Lung (tissue), 11 donors: ENCODE measurements at regions not wholly inside any gene's neighbourhood (a gene's known extent, or its start where the extent isn't known, plus 50 kb on each side); places are given as distances from the start of the nearest gene placed in this dataset.

Experiments used
- ATAC-seq: fragments of 200-7000 bp; cut with Tn5 transposase; one replicate; pipeline ENCODE4 v1.9.1; 2020; ENCODE audit warnings: moderate number of reproducible peaks; ENCODE audit not compliant: insufficient read depth, low FRiP score
- DNase-seq, 3 donors: peaks; one replicate each; pipeline ENCODE4 v3.0.0-alpha.2; 2013 to 2017
- H3K27ac ChIP-seq, 2 donors: one replicate each; pipeline ENCODE4 v1.5.1; 2013; ENCODE audit warnings: mild to moderate bottlenecking in 2 of 2, moderate library complexity in 2 of 2, control low read depth in 1 of 2, inconsistent platforms in 1 of 2, low read depth in 1 of 2, low read length in 1 of 2
- H3K27me3 ChIP-seq, 3 donors: one replicate each; pipeline ENCODE4 v1.5.1; 2013; ENCODE audit warnings: low read length in 2 of 3; ENCODE audit not compliant: control insufficient read depth in 3 of 3, insufficient read depth in 3 of 3
- H3K36me3 ChIP-seq, 4 donors: one replicate each; pipeline ENCODE4 v1.5.1; 2013; ENCODE audit warnings: low read length in 4 of 4, mild to moderate bottlenecking in 1 of 4, moderate library complexity in 1 of 4; ENCODE audit not compliant: control insufficient read depth in 4 of 4, insufficient read depth in 4 of 4
- H3K4me1 ChIP-seq, 5 donors: one replicate each; pipeline ENCODE4 v1.5.1; 2013; ENCODE audit warnings: low read length in 5 of 5, mild to moderate bottlenecking in 2 of 5, moderate library complexity in 1 of 5; ENCODE audit not compliant: control insufficient read depth in 5 of 5, insufficient read depth in 5 of 5
- H3K4me3 ChIP-seq: one replicate; pipeline ENCODE4 v1.5.1; 2013; ENCODE audit warnings: mild to moderate bottlenecking, control low read depth, moderate library complexity
- H3K9ac ChIP-seq, 2 donors: one replicate each; pipeline ENCODE4 v1.5.1; 2013; ENCODE audit warnings: low read length in 2 of 2, control low read depth in 1 of 2; ENCODE audit not compliant: insufficient read depth in 1 of 2
- H3K9me3 ChIP-seq, 4 donors: one replicate each; pipeline ENCODE4 v1.5.1; 2013; ENCODE audit warnings: low read length in 3 of 4, mild to moderate bottlenecking in 1 of 4, moderate library complexity in 1 of 4; ENCODE audit not compliant: control insufficient read depth in 4 of 4, insufficient read depth in 3 of 4
- CTCF ChIP-seq: IDR thresholded peaks from 2 replicates; pipeline ENCODE4 v1.5.1; 2012; ENCODE audit warnings: mild to moderate bottlenecking; ENCODE audit errors: control extremely low read depth, extremely low read depth
- WGBS, 2 donors: extraction: QIAGEN DNeasy Blood & Tissue Kit; methylation state at CpG; one replicate each; pipeline ENCODE4 v1.1.7; 2013; 5-methylcytosine and 5-hydroxymethylcytosine counted together
- donor health status: control.
- donor health status: control.
- donor health status: Bipolar disorder and iron deficiency.
- donor health status: healthy.
- donor health status: DM: yes; HTN: yes; CAD: no.

- no peaks in the 10 kb centered on the region for H3K9me3 ChIP-seq
- H3K9ac ChIP-seq, result no peak overlapping the region
- no peak overlapping the region for H3K4me3 ChIP-seq
- TF ChIP-seq CTCF, result no peak
- H3K4me1 ChIP-seq, result peaks cover 0 to 21% (median 2%) of the 10 kb centered on the region in 5 donors
- no peaks in the 10 kb centered on the region for H3K36me3 ChIP-seq
- H3K27ac ChIP-seq, result no peak overlapping the region
- no peaks in the 10 kb centered on the region for H3K27me3 ChIP-seq
- DNase-seq (no peak), ATAC-seq (no peak)
These were observed 180.4 kb upstream of the PKN2 start for GRCh38 chr1:88503646-88504045.

- ATAC-seq, result no peak
- Histone ChIP-seq H3K4me1 (peaks cover 0 to 21% (median under 1%) of the 10 kb centered on the region in 5 donors), H3K9ac (no peak overlapping the region), H3K4me3 (no peak overlapping the region), H3K36me3 (no peaks in the 10 kb centered on the region), H3K9me3 (no peaks in the 10 kb centered on the region), H3K27me3 (no peaks in the 10 kb centered on the region), H3K27ac (no peak overlapping the region)
- 80 to 84% methylated on average over 1 of the region's 1 CpG for WGBS, 2 donors
- TF ChIP-seq CTCF, result no peak
- DNase-seq, result no peak
These were observed 179.5 kb upstream of the PKN2 start for GRCh38 chr1:88504601-88505000.

GRCh38 chr1:88509379-88509778, 174.7 kb upstream of the PKN2 start:
- ATAC-seq, result no peak
- H3K9ac ChIP-seq, result no peak overlapping the region

More at GRCh38 chr1:88509379-88509778, 174.7 kb upstream of the PKN2 start:
- WGBS, 2 donors, result 76 to 81% methylated on average over 3 of the region's 3 CpGs
- H3K4me1 ChIP-seq, result peaks cover 0 to 7% (median 1%) of the 10 kb centered on the region in 5 donors
- H3K36me3 ChIP-seq, result no peaks in the 10 kb centered on the region
- no peak for TF ChIP-seq CTCF
- no peaks in the 10 kb centered on the region for H3K27me3 ChIP-seq
- no peaks in the 10 kb centered on the region for H3K9me3 ChIP-seq
- no peak overlapping the region for H3K27ac ChIP-seq
- DNase-seq, result no peak
- no peak overlapping the region for H3K4me3 ChIP-seq
